Endothelial cell of umbilical vein (primary cell): ENCODE measurements at regions not wholly inside any gene's neighbourhood (a gene's known extent, or its start where the extent isn't known, plus 50 kb on each side); places are given as distances from the start of the nearest gene placed in this dataset.

Experiments
- EZH2 ChIP-seq: IDR thresholded peaks from 2 replicates; pipeline ENCODE4 v1.6.1; 2012; ENCODE audit warnings: borderline replicate concordance, low read depth, mild to moderate bottlenecking, moderate library complexity, low read length, inconsistent platforms; ENCODE audit not compliant: severe bottlenecking
- FOS ChIP-seq: IDR thresholded peaks from 2 replicates; pipeline ENCODE4 v1.6.1; 2011; ENCODE audit warnings: mild to moderate bottlenecking, low read length, moderate library complexity, borderline replicate concordance; ENCODE audit not compliant: insufficient read depth
- JUN ChIP-seq: IDR thresholded peaks from 2 replicates; pipeline ENCODE4 v1.6.1; 2011; ENCODE audit warnings: borderline replicate concordance, low read depth; ENCODE audit not compliant: insufficient read length, insufficient read depth
- MYC ChIP-seq: IDR thresholded peaks from one replicate; pipeline ENCODE4 v1.6.1; 2011; ENCODE audit warnings: mild to moderate bottlenecking, low read depth, low read length
- POLR2A ChIP-seq: IDR thresholded peaks from 2 replicates; pipeline ENCODE4 v1.6.1; 2012; ENCODE audit warnings: low read depth, mild to moderate bottlenecking, control low read depth, low read length
- POLR2AphosphoS5 ChIP-seq: IDR thresholded peaks from 2 replicates; pipeline ENCODE4 v1.6.1; 2012; ENCODE audit warnings: low read depth, mild to moderate bottlenecking, control low read depth, low read length, moderate library complexity; ENCODE audit not compliant: insufficient read depth
- TF ChIP-seq, protein P1 (sequence below), 2 donors: IDR thresholded peaks; 1 replicate in 1 of 2; 2 replicates in 1 of 2; pipeline ENCODE4 v1.5.1; 2011; ENCODE audit warnings: low read length in 2 of 2, mild to moderate bottlenecking in 2 of 2, moderate library complexity in 2 of 2, control low read depth in 1 of 2, inconsistent platforms in 1 of 2, low read depth in 1 of 2; ENCODE audit not compliant: insufficient read depth in 1 of 2; ENCODE audit errors: extremely low read depth in 1 of 2
- TF ChIP-seq, protein P2 (sequence below): IDR thresholded peaks from 2 replicates; pipeline ENCODE4 v1.6.1; 2011; ENCODE audit not compliant: insufficient read depth, insufficient read length

DNA sequence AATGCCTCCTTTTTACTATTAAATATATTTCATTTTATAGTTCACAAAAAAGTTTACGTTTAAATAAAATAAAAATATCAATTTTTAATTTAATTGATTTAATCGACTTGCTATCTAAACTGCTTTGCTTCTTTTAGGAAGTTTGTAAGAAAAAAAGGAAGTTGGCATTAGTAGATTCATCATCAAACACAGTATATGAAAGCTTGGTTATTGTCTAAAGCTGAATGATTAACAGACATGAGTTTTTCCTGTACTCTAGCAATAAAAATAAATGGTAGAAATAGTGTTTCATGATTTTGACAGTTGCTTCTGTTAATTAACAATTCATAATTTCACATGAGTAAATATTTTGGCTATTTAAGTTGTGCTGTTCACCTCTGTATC is 1285.5 kb upstream of the GJE1 start:
- TF ChIP-seq POLR2A (no peak), FOS (peak; percentile 3), POLR2AphosphoS5 (no peak), EZH2 (no peak), MYC (no peak), JUN (no peak)
- TF ChIP-seq, protein P1, sequence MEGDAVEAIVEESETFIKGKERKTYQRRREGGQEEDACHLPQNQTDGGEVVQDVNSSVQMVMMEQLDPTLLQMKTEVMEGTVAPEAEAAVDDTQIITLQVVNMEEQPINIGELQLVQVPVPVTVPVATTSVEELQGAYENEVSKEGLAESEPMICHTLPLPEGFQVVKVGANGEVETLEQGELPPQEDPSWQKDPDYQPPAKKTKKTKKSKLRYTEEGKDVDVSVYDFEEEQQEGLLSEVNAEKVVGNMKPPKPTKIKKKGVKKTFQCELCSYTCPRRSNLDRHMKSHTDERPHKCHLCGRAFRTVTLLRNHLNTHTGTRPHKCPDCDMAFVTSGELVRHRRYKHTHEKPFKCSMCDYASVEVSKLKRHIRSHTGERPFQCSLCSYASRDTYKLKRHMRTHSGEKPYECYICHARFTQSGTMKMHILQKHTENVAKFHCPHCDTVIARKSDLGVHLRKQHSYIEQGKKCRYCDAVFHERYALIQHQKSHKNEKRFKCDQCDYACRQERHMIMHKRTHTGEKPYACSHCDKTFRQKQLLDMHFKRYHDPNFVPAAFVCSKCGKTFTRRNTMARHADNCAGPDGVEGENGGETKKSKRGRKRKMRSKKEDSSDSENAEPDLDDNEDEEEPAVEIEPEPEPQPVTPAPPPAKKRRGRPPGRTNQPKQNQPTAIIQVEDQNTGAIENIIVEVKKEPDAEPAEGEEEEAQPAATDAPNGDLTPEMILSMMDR (IDR thresholded peaks at IDR 0.05; ENCODE audit: extremely low read depth in 1 of 2, insufficient read depth in 1 of 2, low read depth in 1 of 2, low read length in 2 of 2), result no peak
- TF ChIP-seq, protein P2, sequence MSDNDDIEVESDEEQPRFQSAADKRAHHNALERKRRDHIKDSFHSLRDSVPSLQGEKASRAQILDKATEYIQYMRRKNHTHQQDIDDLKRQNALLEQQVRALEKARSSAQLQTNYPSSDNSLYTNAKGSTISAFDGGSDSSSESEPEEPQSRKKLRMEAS, result no peak
